ENCODE measurements at regions not wholly inside any gene's neighbourhood (a gene's known extent, or its start where the extent isn't known, plus 50 kb on each side); places are given as distances from the start of the nearest gene placed in this dataset.
"Not testable (repeated sequence)": the region's sequence is repeated elsewhere in the genome, so short reads cannot be mapped to it uniquely, and the experiment has no call there.

- TF ChIP-seq, protein P1, sequence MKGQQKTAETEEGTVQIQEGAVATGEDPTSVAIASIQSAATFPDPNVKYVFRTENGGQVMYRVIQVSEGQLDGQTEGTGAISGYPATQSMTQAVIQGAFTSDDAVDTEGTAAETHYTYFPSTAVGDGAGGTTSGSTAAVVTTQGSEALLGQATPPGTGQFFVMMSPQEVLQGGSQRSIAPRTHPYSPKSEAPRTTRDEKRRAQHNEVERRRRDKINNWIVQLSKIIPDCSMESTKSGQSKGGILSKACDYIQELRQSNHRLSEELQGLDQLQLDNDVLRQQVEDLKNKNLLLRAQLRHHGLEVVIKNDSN (IDR thresholded peaks at IDR 0.05; ENCODE audit: borderline replicate concordance, extremely low read length, insufficient read depth, low read depth, low read length): no peak
- TF ChIP-seq, protein P2, sequence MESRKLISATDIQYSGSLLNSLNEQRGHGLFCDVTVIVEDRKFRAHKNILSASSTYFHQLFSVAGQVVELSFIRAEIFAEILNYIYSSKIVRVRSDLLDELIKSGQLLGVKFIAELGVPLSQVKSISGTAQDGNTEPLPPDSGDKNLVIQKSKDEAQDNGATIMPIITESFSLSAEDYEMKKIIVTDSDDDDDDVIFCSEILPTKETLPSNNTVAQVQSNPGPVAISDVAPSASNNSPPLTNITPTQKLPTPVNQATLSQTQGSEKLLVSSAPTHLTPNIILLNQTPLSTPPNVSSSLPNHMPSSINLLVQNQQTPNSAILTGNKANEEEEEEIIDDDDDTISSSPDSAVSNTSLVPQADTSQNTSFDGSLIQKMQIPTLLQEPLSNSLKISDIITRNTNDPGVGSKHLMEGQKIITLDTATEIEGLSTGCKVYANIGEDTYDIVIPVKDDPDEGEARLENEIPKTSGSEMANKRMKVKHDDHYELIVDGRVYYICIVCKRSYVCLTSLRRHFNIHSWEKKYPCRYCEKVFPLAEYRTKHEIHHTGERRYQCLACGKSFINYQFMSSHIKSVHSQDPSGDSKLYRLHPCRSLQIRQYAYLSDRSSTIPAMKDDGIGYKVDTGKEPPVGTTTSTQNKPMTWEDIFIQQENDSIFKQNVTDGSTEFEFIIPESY (IDR thresholded peaks at IDR 0.05): no peak
- TF ChIP-seq NR2C1 (IDR thresholded peaks at IDR 0.05) (no peak), ZNF622 (IDR thresholded peaks at IDR 0.05) (no peak)
Measured at GRCh38 chr16:52671590-52671989, 124.6 kb upstream of the TOX3 start (continued).

- in situ Hi-C loops (cut with MboI) (no loop called here), intact Hi-C loops (cut with micrococcal nuclease; ENCODE audit: unreplicated experiment) (no loop called here)
- DNase-seq (ENCODE audit: low read depth, low spot score) (no peak), FAIRE-seq (no peak), ATAC-seq (no peak)
- TF ChIP-seq SIN3A (IDR thresholded peaks at IDR 0.05; ENCODE audit: low read depth, low read length) (no peak), STAT1 (conservative IDR thresholded peaks at IDR 0.05) (no peak), ZNF24 (IDR thresholded peaks at IDR 0.05) (no peak), SIX5 (IDR thresholded peaks at IDR 0.05; ENCODE audit: low read depth, low read length, severe bottlenecking) (no peak)
- no peaks in the 10 kb centered on the region for H3K9me3 ChIP-seq (replicated peaks; ENCODE audit: control insufficient read depth, insufficient read depth, low read length)
- SMC1A ChIA-PET (ENCODE audit: uncharacterized antibody, unreplicated experiment): interaction anchor here (1.0 kb wide), 1 partner anchor 204 kb away, joined by 3 read pairs; no protein-coding TSS in a partner anchor
- POLR2A ChIA-PET: no interaction called here
- CTCF ChIA-PET: no interaction called here
- 14% methylated on average over 3 of the region's 3 CpGs for WGBS (ENCODE audit: insufficient coverage, insufficient replicate concordance, low lambda C conversion rate, missing lambda C conversion rate)
- H3K79me2 ChIP-seq (ENCODE audit: control insufficient read depth, insufficient read depth, low read length): no peaks in the 10 kb centered on the region
- H3K4me3 ChIP-seq: no peak overlapping the region
- H3K27ac ChIP-seq (ENCODE audit: control insufficient read depth, insufficient read depth): no peak overlapping the region
- no peaks in the 10 kb centered on the region for H3K4me1 ChIP-seq (ENCODE audit: control insufficient read depth, insufficient read depth, low read length)
- H3K4me2 ChIP-seq (ENCODE audit: control insufficient read depth, insufficient read depth): no peak overlapping the region
- no TSS peak for BruUV-seq (replicated peaks)
- H2AFZ ChIP-seq (ENCODE audit: control insufficient read depth, low read depth, low read length): no peak overlapping the region
- no peak overlapping the region for H3K9ac ChIP-seq (ENCODE audit: control insufficient read depth, insufficient read depth, low read length)
- no peaks in the 10 kb centered on the region for H4K20me1 ChIP-seq (ENCODE audit: control insufficient read depth, insufficient read depth)
- no peaks in the 10 kb centered on the region for H3K27me3 ChIP-seq (replicated peaks in 1 of 2; ENCODE audit: control insufficient read depth in 2 of 2, insufficient read depth in 2 of 2, low read length in 1 of 2)
- RAD21 ChIA-PET (ENCODE audit: unreplicated experiment): no interaction called here
- H3K36me3 ChIP-seq (ENCODE audit: control insufficient read depth in 2 of 2, insufficient read depth in 2 of 2, low read length in 1 of 2): no peaks in the 10 kb centered on the region
Measured at GRCh38 chr16:52657924-52658323, 111.0 kb upstream of the TOX3 start.

GRCh38 chr16:52655916-52656315 is 109.0 kb upstream of the TOX3 start:
- H3K4me1 ChIP-seq (ENCODE audit: control insufficient read depth, insufficient read depth, low read length); H3K9ac ChIP-seq (ENCODE audit: control insufficient read depth, insufficient read depth, low read length); H3K79me2 ChIP-seq (ENCODE audit: control insufficient read depth, insufficient read depth, low read length); ATAC-seq; SMC1A ChIA-PET (ENCODE audit: uncharacterized antibody, unreplicated experiment); H3K27me3 ChIP-seq (replicated peaks in 1 of 2; ENCODE audit: control insufficient read depth in 2 of 2, insufficient read depth in 2 of 2, low read length in 1 of 2); CTCF ChIA-PET; intact Hi-C loops (cut with micrococcal nuclease; ENCODE audit: unreplicated experiment); H2AFZ ChIP-seq (ENCODE audit: control insufficient read depth, low read depth, low read length); in situ Hi-C loops (cut with MboI); FAIRE-seq; POLR2A ChIA-PET; DNase-seq (ENCODE audit: low read depth, low spot score); BruUV-seq (replicated peaks); H3K36me3 ChIP-seq (ENCODE audit: control insufficient read depth in 2 of 2, insufficient read depth in 2 of 2, low read length in 1 of 2); H3K4me2 ChIP-seq (ENCODE audit: control insufficient read depth, insufficient read depth); H3K27ac ChIP-seq (ENCODE audit: control insufficient read depth, insufficient read depth); H3K4me3 ChIP-seq; H3K9me3 ChIP-seq (replicated peaks; ENCODE audit: control insufficient read depth, insufficient read depth, low read length); RAD21 ChIA-PET (ENCODE audit: unreplicated experiment); H4K20me1 ChIP-seq (ENCODE audit: control insufficient read depth, insufficient read depth): not testable (repeated sequence)
- 29% methylated on average over 7 of the region's 7 CpGs for WGBS (ENCODE audit: insufficient coverage, insufficient replicate concordance, low lambda C conversion rate, missing lambda C conversion rate)

- DNase-seq (ENCODE audit: low read depth, low spot score); ATAC-seq; H4K20me1 ChIP-seq (ENCODE audit: control insufficient read depth, insufficient read depth); POLR2A ChIA-PET; H3K36me3 ChIP-seq (ENCODE audit: control insufficient read depth in 2 of 2, insufficient read depth in 2 of 2, low read length in 1 of 2); H3K79me2 ChIP-seq (ENCODE audit: control insufficient read depth, insufficient read depth, low read length); H3K9ac ChIP-seq (ENCODE audit: control insufficient read depth, insufficient read depth, low read length); H2AFZ ChIP-seq (ENCODE audit: control insufficient read depth, low read depth, low read length); RAD21 ChIA-PET (ENCODE audit: unreplicated experiment); H3K9me3 ChIP-seq (replicated peaks; ENCODE audit: control insufficient read depth, insufficient read depth, low read length); SMC1A ChIA-PET (ENCODE audit: uncharacterized antibody, unreplicated experiment); CTCF ChIA-PET; FAIRE-seq; H3K27me3 ChIP-seq (replicated peaks in 1 of 2; ENCODE audit: control insufficient read depth in 2 of 2, insufficient read depth in 2 of 2, low read length in 1 of 2); intact Hi-C loops (cut with micrococcal nuclease; ENCODE audit: unreplicated experiment); BruUV-seq (replicated peaks); H3K4me1 ChIP-seq (ENCODE audit: control insufficient read depth, insufficient read depth, low read length); in situ Hi-C loops (cut with MboI); H3K27ac ChIP-seq (ENCODE audit: control insufficient read depth, insufficient read depth); H3K4me3 ChIP-seq; H3K4me2 ChIP-seq (ENCODE audit: control insufficient read depth, insufficient read depth): not testable (repeated sequence)
- 41% methylated on average over 17 of the region's 17 CpGs for WGBS (ENCODE audit: insufficient coverage, insufficient replicate concordance, low lambda C conversion rate, missing lambda C conversion rate)
Measured at GRCh38 chr16:52655156-52655555, 108.2 kb upstream of the TOX3 start.

Measured in GM12878 (cell line).